Stomach (tissue), 8 donors: ENCODE measurements at regions not wholly inside any gene's neighbourhood (a gene's known extent, or its start where the extent isn't known, plus 50 kb on each side); places are given as distances from the start of the nearest gene placed in this dataset.
"Not testable (repeated sequence)": the region's sequence is repeated elsewhere in the genome, so short reads cannot be mapped to it uniquely, and the experiment has no call there.

ENCODE experiments used
- DNase-seq, 2 donors: peaks; one replicate each; pipeline versions ENCODE4 v3.0.0 to v3.0.0-alpha.2; 2013 to 2019
- H3K27ac ChIP-seq, 5 donors: fragments of 200-600 bp in 4 of 5; sonication (generic) in 4 of 5; one replicate each; pipeline ENCODE4 v1.5.1; 2013 to 2019; ENCODE audit warnings: mild to moderate bottlenecking in 1 of 5, moderate library complexity in 1 of 5
- H3K27me3 ChIP-seq, 3 donors: fragments of 200-600 bp; sonication (generic); one replicate each; pipeline ENCODE4 v1.5.1; 2017 to 2019; ENCODE audit warnings: mixed run types in 1 of 3
- H3K36me3 ChIP-seq, 4 donors: fragments of 200-600 bp; sonication (generic); 1 replicate in 3 of 4; 2 replicates in 1 of 4; pipeline ENCODE4 v1.5.1; 2016 to 2019
- H3K4me1 ChIP-seq, 4 donors: fragments of 200-600 bp; sonication (generic); one replicate each; pipeline ENCODE4 v1.5.1; 2016 to 2019
- H3K4me3 ChIP-seq, 4 donors: fragments of 200-600 bp; sonication (generic) in 3 of 4; one replicate each; pipeline ENCODE4 v1.5.1; 2016 to 2019; ENCODE audit warnings: mild to moderate bottlenecking in 1 of 4
- H3K9me3 ChIP-seq, 4 donors: fragments of 200-600 bp; sonication (generic); one replicate each; pipeline ENCODE4 v1.5.1; 2016 to 2019
- CTCF ChIP-seq, 7 experiments: fragments of 450-650 bp in 4 of 7; fragments of 200-600 bp in 3 of 7; sonication (generic) in 3 of 7; IDR thresholded peaks; one replicate each; pipeline ENCODE4 v1.5.1; 2016 to 2019; ENCODE audit warnings: antibody characterized with exemption in 7 of 7, control low read depth in 2 of 7, mild to moderate bottlenecking in 1 of 7
- EP300 ChIP-seq: sonication (generic); formaldehyde crosslinking; IDR thresholded peaks from one replicate; pipeline ENCODE4 v1.6.1; 2017; ENCODE audit warnings: antibody characterized with exemption
- POLR2A ChIP-seq, 4 donors: fragments of 450-650 bp; IDR thresholded peaks; one replicate each; pipeline ENCODE4 v1.6.1; 2016; ENCODE audit warnings: antibody characterized with exemption in 4 of 4, control low read depth in 2 of 4, mild to moderate bottlenecking in 1 of 4, moderate library complexity in 1 of 4
- POLR2AphosphoS5 ChIP-seq, 3 donors: sonication (generic); formaldehyde crosslinking; IDR thresholded peaks; one replicate each; pipeline ENCODE4 v1.6.1; 2016; ENCODE audit warnings: antibody characterized with exemption in 3 of 3
- WGBS, 5 donors: extraction: QIAGEN DNeasy Blood & Tissue Kit in 3 of 5; methylation state at CpG; one replicate each; pipeline versions ENCODE4 v1.1.5 to v1.1.7; 2013 to 2018; 5-methylcytosine and 5-hydroxymethylcytosine counted together
- intact Hi-C: fragments of 100-400 bp; cut with DNase I; formaldehyde crosslinking; loops from one replicate; pipeline ENCODE4 v1.15.1; 2023; ENCODE audit warnings: low total_unique reads
- donor health status: healthy with polysubstance abuse.
- donor health status: Bipolar disorder and iron deficiency.
- donor health status: healthy.

GRCh38 chr1:30525631-30525970 lies 197.8 kb downstream of the MATN1 start:
- H3K4me1 ChIP-seq, result no peaks in the 10 kb centered on the region
- no peak overlapping the region for H3K4me3 ChIP-seq
- intact Hi-C loops, result no loop called here
- H3K27ac ChIP-seq, result no peak overlapping the region
- WGBS, 5 donors, result 77 to 100% (median 81%) methylated on average over 1 to 4 of the region's 4 CpGs
- H3K9me3 ChIP-seq, result no peaks in the 10 kb centered on the region
- TF ChIP-seq CTCF (IDR thresholded peaks at IDR 0.05) (no peak), POLR2A (IDR thresholded peaks at IDR 0.05) (no peak), EP300 (no peak), POLR2AphosphoS5 (IDR thresholded peaks at IDR 0.05) (no peak)
- peaks cover 0 to 60% (median 15%) of the 10 kb centered on the region in 3 donors for H3K27me3 ChIP-seq
- no peaks in the 10 kb centered on the region for H3K36me3 ChIP-seq
- DNase-seq, result peak in 1 of 2 donors; percentile 11

- Histone ChIP-seq H3K27ac (no peak overlapping the region), H3K4me1 (no peaks in the 10 kb centered on the region), H3K9me3 (no peaks in the 10 kb centered on the region), H3K27me3 (peaks cover 0 to 57% (median 15%) of the 10 kb centered on the region in 3 donors), H3K4me3 (no peak overlapping the region), H3K36me3 (no peaks in the 10 kb centered on the region)
- intact Hi-C loops, result no loop called here
- peak in 1 of 2 donors; percentile 20 for DNase-seq
- 58 to 72% (median 65%) methylated on average over 10 to 11 of the region's 11 CpGs for WGBS, 5 donors
- TF ChIP-seq EP300, result no peak
- no peak for TF ChIP-seq POLR2A (IDR thresholded peaks at IDR 0.05)
- no peak for TF ChIP-seq CTCF (IDR thresholded peaks at IDR 0.05)
- no peak for TF ChIP-seq POLR2AphosphoS5 (IDR thresholded peaks at IDR 0.05)
These were observed 198.4 kb downstream of the MATN1 start for GRCh38 chr1:30524840-30525617.

- peaks cover 0 to 57% (median 15%) of the 10 kb centered on the region in 3 donors for H3K27me3 ChIP-seq
- H3K9me3 ChIP-seq, intact Hi-C loops, H3K4me1 ChIP-seq, H3K4me3 ChIP-seq, H3K27ac ChIP-seq, H3K36me3 ChIP-seq: not testable (repeated sequence)
- DNase-seq, result peak in 1 of 2 donors; percentile 16
- 61 to 80% (median 77%) methylated on average over 4 to 8 of the region's 8 CpGs for WGBS, 5 donors
These were observed 199.3 kb downstream of the MATN1 start for GRCh38 chr1:30524025-30524555.

- no peak overlapping the region for H3K4me3 ChIP-seq
- peak in 1 of 2 donors; percentile 5 for DNase-seq
- H3K27me3 ChIP-seq, result peaks cover 0 to 57% (median 15%) of the 10 kb centered on the region in 3 donors
- no peaks in the 10 kb centered on the region for H3K9me3 ChIP-seq
- H3K36me3 ChIP-seq, result no peaks in the 10 kb centered on the region
- peak overlapping the region in 1 of 5 donors; percentile 13 for H3K27ac ChIP-seq
- no peak for TF ChIP-seq POLR2AphosphoS5 (IDR thresholded peaks at IDR 0.05)
- TF ChIP-seq POLR2A (IDR thresholded peaks at IDR 0.05), result no peak
- no peak for TF ChIP-seq EP300
- TF ChIP-seq CTCF (IDR thresholded peaks at IDR 0.05), result no peak
- H3K4me1 ChIP-seq, result no peaks in the 10 kb centered on the region
- intact Hi-C loops, result no loop called here
- WGBS, 5 donors, result 55 to 67% (median 55%) methylated on average over 4 to 5 of the region's 5 CpGs
These were observed 200.0 kb downstream of the MATN1 start for GRCh38 chr1:30523055-30524020.
